OCI-LY7 (cell line): ENCODE measurements at regions not wholly inside any gene's neighbourhood (a gene's known extent, or its start where the extent isn't known, plus 50 kb on each side); places are given as distances from the start of the nearest gene placed in this dataset.

ENCODE experiments used
- CTCF ChIP-seq: fragments of 200-600 bp; sonication (generic); conservative IDR thresholded peaks from 2 replicates; pipeline ENCODE4 v1.5.1; 2014; ENCODE audit warnings: mild to moderate bottlenecking, antibody characterized with exemption, low read length, moderate library complexity, mixed read lengths
- EZH2phosphoT487 ChIP-seq: fragments of 200-600 bp; sonication (generic); IDR thresholded peaks from 2 replicates; pipeline ENCODE4 v1.6.1; 2018; ENCODE audit warnings: low read depth, borderline replicate concordance, mild to moderate bottlenecking, mixed run types, antibody characterized with exemption, low read length, moderate library complexity, mixed read lengths

- TF ChIP-seq CTCF (no peak), EZH2phosphoT487 (no peak)
These were observed 147.9 kb upstream of the VLDLR start for GRCh38 chr9:2473681-2474080.
